Liver (tissue), 8 donors: ENCODE measurements at regions not wholly inside any gene's neighbourhood (a gene's known extent, or its start where the extent isn't known, plus 50 kb on each side); places are given as distances from the start of the nearest gene placed in this dataset.

Source experiments
- DNase-seq: peaks from one replicate; pipeline ENCODE4 v3.0.0-alpha.2; 2017; ENCODE audit warnings: low spot score
- H3K27ac ChIP-seq, 2 donors: one replicate each; pipeline ENCODE4 v1.7.0; 2013; ENCODE audit warnings: inconsistent platforms in 2 of 2, low read length in 2 of 2, control low read depth in 1 of 2, low read depth in 1 of 2, mild to moderate bottlenecking in 1 of 2
- H3K27me3 ChIP-seq, 4 donors: one replicate each; pipeline versions ENCODE4 v1.6.1 to v1.7.0; 2013; ENCODE audit warnings: low read length in 3 of 4, inconsistent platforms in 1 of 4, mild to moderate bottlenecking in 1 of 4, moderate library complexity in 1 of 4; ENCODE audit not compliant: control insufficient read depth in 4 of 4, insufficient read depth in 4 of 4
- H3K36me3 ChIP-seq, 4 donors: one replicate each; pipeline versions ENCODE4 v1.6.1 to v1.7.0; 2013; ENCODE audit warnings: low read length in 3 of 4, mild to moderate bottlenecking in 3 of 4, low read depth in 1 of 4, moderate library complexity in 1 of 4; ENCODE audit not compliant: control insufficient read depth in 4 of 4, insufficient read depth in 3 of 4
- H3K4me1 ChIP-seq, 4 donors: one replicate each; pipeline versions ENCODE4 v1.6.1 to v1.7.0; 2013; ENCODE audit warnings: low read length in 3 of 4, mild to moderate bottlenecking in 3 of 4, moderate library complexity in 1 of 4; ENCODE audit not compliant: control insufficient read depth in 4 of 4, insufficient read depth in 4 of 4
- H3K4me3 ChIP-seq, 3 donors: one replicate each; pipeline versions ENCODE4 v1.6.1 to v1.7.0; 2013; ENCODE audit warnings: low read length in 3 of 3, control low read depth in 1 of 3, low read depth in 1 of 3, mild to moderate bottlenecking in 1 of 3
- H3K9ac ChIP-seq, 2 donors: one replicate each; pipeline ENCODE4 v1.7.0; 2013; ENCODE audit warnings: low read length in 2 of 2, mild to moderate bottlenecking in 2 of 2, moderate library complexity in 2 of 2, control low read depth in 1 of 2, low read depth in 1 of 2
- H3K9me3 ChIP-seq, 4 donors: one replicate each; pipeline versions ENCODE4 v1.6.1 to v1.7.0; 2013; ENCODE audit warnings: low read length in 3 of 4; ENCODE audit not compliant: control insufficient read depth in 4 of 4
- ATF3 ChIP-seq: IDR thresholded peaks from 2 replicates; pipeline ENCODE4 v1.6.1; 2016; ENCODE audit warnings: antibody characterized with exemption
- FOXA1 ChIP-seq: IDR thresholded peaks from 2 replicates; pipeline ENCODE4 v1.6.1; 2016; ENCODE audit warnings: antibody characterized with exemption
- FOXA2 ChIP-seq: IDR thresholded peaks from 2 replicates; pipeline ENCODE4 v1.6.1; 2016; ENCODE audit warnings: antibody characterized with exemption
- GABPA ChIP-seq, 2 donors: IDR thresholded peaks in 1 of 2; conservative IDR thresholded peaks in 1 of 2; 2 replicates each; pipeline ENCODE4 v1.6.1; 2016; ENCODE audit warnings: antibody characterized with exemption in 2 of 2, mild to moderate bottlenecking in 1 of 2, moderate library complexity in 1 of 2
- HNF4A ChIP-seq, 2 donors: conservative IDR thresholded peaks; 2 replicates each; pipeline ENCODE4 v1.6.1; 2016; ENCODE audit warnings: antibody characterized with exemption in 2 of 2, mild to moderate bottlenecking in 2 of 2
- HNF4G ChIP-seq: IDR thresholded peaks from 2 replicates; pipeline ENCODE4 v1.6.1; 2016; ENCODE audit warnings: antibody characterized with exemption
- JUND ChIP-seq, 2 donors: IDR thresholded peaks; 2 replicates each; pipeline ENCODE4 v1.6.1; 2016; ENCODE audit warnings: antibody characterized with exemption in 2 of 2
- NR2F2 ChIP-seq: IDR thresholded peaks from 2 replicates; pipeline ENCODE4 v1.6.1; 2016; ENCODE audit warnings: antibody characterized with exemption
- RAD21 ChIP-seq, 2 donors: IDR thresholded peaks; 2 replicates each; pipeline ENCODE4 v1.6.1; 2016; ENCODE audit warnings: antibody characterized with exemption in 2 of 2, mild to moderate bottlenecking in 2 of 2
- REST ChIP-seq: IDR thresholded peaks from 2 replicates; pipeline ENCODE4 v1.6.1; 2016; ENCODE audit warnings: antibody characterized with exemption, mild to moderate bottlenecking
- RXRA ChIP-seq, 2 donors: IDR thresholded peaks; 2 replicates each; pipeline ENCODE4 v1.6.1; 2017 to 2018; ENCODE audit warnings: antibody characterized with exemption in 2 of 2, mild to moderate bottlenecking in 1 of 2
- SP1 ChIP-seq: IDR thresholded peaks from 2 replicates; pipeline ENCODE4 v1.6.1; 2018; ENCODE audit warnings: antibody characterized with exemption, mild to moderate bottlenecking
- TAF1 ChIP-seq: conservative IDR thresholded peaks from 2 replicates; pipeline ENCODE4 v1.6.1; 2016; ENCODE audit warnings: antibody characterized with exemption, mild to moderate bottlenecking
- YY1 ChIP-seq: IDR thresholded peaks from 2 replicates; pipeline ENCODE4 v1.6.1; 2016; ENCODE audit warnings: antibody characterized with exemption, mild to moderate bottlenecking
- WGBS: extraction: QIAGEN DNeasy Blood & Tissue Kit; methylation state at CpG from one replicate; pipeline ENCODE4 v1.1.7; 2013; 5-methylcytosine and 5-hydroxymethylcytosine counted together
- TF ChIP-seq, protein P1 (sequence below): IDR thresholded peaks from 2 replicates; pipeline ENCODE4 v1.6.1; 2016; ENCODE audit warnings: antibody characterized with exemption
- TF ChIP-seq, protein P2 (sequence below): fragments of 150-350 bp; IDR thresholded peaks from 2 replicates; pipeline ENCODE4 v1.5.1; 2017; ENCODE audit warnings: improper control_type of control experiment, low read depth, low read length; ENCODE audit not compliant: missing input control
- donor health status: healthy.
- donor health status: healthy.
- donor health status: healthy.
- donor health status: healthy.
- donor health status: healthy.

- Histone ChIP-seq H3K36me3 (no peaks in the 10 kb centered on the region), H3K27ac (no peak overlapping the region), H3K4me3 (no peak overlapping the region), H3K9me3 (no peaks in the 10 kb centered on the region), H3K27me3 (no peaks in the 10 kb centered on the region), H3K4me1 (no peaks in the 10 kb centered on the region), H3K9ac (no peak overlapping the region)
- TF ChIP-seq JUND (IDR thresholded peaks at IDR 0.05) = no peak
- no peak for TF ChIP-seq HNF4A (conservative IDR thresholded peaks at IDR 0.05)
- no peak for TF ChIP-seq GABPA (IDR thresholded peaks at IDR 0.05 in 1 of 2, conservative IDR thresholded peaks at IDR 0.05 in 1 of 2)
- no peak for TF ChIP-seq FOXA1
- TF ChIP-seq, protein P1, sequence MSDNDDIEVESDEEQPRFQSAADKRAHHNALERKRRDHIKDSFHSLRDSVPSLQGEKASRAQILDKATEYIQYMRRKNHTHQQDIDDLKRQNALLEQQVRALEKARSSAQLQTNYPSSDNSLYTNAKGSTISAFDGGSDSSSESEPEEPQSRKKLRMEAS = no peak
- TF ChIP-seq YY1 = no peak
- TF ChIP-seq, protein P2, sequence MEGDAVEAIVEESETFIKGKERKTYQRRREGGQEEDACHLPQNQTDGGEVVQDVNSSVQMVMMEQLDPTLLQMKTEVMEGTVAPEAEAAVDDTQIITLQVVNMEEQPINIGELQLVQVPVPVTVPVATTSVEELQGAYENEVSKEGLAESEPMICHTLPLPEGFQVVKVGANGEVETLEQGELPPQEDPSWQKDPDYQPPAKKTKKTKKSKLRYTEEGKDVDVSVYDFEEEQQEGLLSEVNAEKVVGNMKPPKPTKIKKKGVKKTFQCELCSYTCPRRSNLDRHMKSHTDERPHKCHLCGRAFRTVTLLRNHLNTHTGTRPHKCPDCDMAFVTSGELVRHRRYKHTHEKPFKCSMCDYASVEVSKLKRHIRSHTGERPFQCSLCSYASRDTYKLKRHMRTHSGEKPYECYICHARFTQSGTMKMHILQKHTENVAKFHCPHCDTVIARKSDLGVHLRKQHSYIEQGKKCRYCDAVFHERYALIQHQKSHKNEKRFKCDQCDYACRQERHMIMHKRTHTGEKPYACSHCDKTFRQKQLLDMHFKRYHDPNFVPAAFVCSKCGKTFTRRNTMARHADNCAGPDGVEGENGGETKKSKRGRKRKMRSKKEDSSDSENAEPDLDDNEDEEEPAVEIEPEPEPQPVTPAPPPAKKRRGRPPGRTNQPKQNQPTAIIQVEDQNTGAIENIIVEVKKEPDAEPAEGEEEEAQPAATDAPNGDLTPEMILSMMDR = no peak
- no peak for DNase-seq
Observed at GRCh38 chr1:221063651-221064050, 184.4 kb downstream of the HLX start.

- Histone ChIP-seq H3K9ac (no peak overlapping the region), H3K4me3 (no peak overlapping the region), H3K9me3 (no peaks in the 10 kb centered on the region), H3K4me1 (no peaks in the 10 kb centered on the region), H3K27me3 (no peaks in the 10 kb centered on the region), H3K27ac (no peak overlapping the region), H3K36me3 (no peaks in the 10 kb centered on the region)
- 76% methylated on average over 5 of the region's 5 CpGs for WGBS
- TF ChIP-seq FOXA2 = no peak
- no peak for TF ChIP-seq ATF3
- TF ChIP-seq REST = no peak
- no peak for TF ChIP-seq TAF1
- TF ChIP-seq GABPA (IDR thresholded peaks at IDR 0.05 in 1 of 2, conservative IDR thresholded peaks at IDR 0.05 in 1 of 2) = no peak
- TF ChIP-seq HNF4A (conservative IDR thresholded peaks at IDR 0.05) = no peak
- no peak for TF ChIP-seq NR2F2
- no peak for TF ChIP-seq FOXA1
- no peak for TF ChIP-seq RXRA (IDR thresholded peaks at IDR 0.05)
- TF ChIP-seq, protein P1 = no peak
- TF ChIP-seq, protein P2 = no peak
- TF ChIP-seq SP1 = no peak
- TF ChIP-seq JUND (IDR thresholded peaks at IDR 0.05) = no peak
- no peak for TF ChIP-seq RAD21 (IDR thresholded peaks at IDR 0.05)
- no peak for TF ChIP-seq YY1
- no peak for TF ChIP-seq HNF4G
- no peak for DNase-seq
Observed at GRCh38 chr1:221066351-221067001, 187.2 kb downstream of the HLX start.
